Muscle of arm (tissue), 1 donor: ENCODE measurements at regions not wholly inside any gene's neighbourhood (a gene's known extent, or its start where the extent isn't known, plus 50 kb on each side); places are given as distances from the start of the nearest gene placed in this dataset.
"Not testable (repeated sequence)": the region's sequence is repeated elsewhere in the genome, so short reads cannot be mapped to it uniquely, and the experiment has no call there.

Experiments used
- DNase-seq: peaks from one replicate; pipeline ENCODE4 v3.0.0-alpha.2; 2013

GRCh38 chr9:24071716-24072115, 245.7 kb upstream of the ELAVL2 start:
- DNase-seq: peak; percentile 3

- peak; percentile 35 for DNase-seq
Observed at GRCh38 chr9:24071091-24071490, 245.1 kb upstream of the ELAVL2 start.

DNA sequence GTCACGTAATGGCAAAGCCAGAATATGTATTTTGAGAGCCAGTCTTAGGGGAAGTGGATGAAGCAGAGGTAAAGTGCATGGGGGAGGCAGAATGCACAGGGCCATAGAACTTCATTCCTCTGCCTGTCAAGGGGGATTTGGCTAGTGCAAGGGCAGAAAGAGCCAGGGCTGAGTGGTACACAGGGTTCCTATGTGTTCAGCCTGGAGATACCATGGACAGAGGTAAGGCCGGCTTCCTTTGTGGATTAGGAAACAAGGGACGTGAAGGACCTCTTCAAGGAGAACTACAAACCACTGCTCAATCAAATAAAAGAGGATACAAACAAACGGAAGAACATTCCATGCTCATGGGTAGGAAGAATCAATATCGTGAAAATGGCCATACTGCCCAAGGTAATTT, 241.1 kb upstream of the ELAVL2 start:
- DNase-seq: not testable (repeated sequence)

- DNase-seq: no peak
Observed at GRCh38 chr9:24059651-24060050, 233.6 kb upstream of the ELAVL2 start.

- DNase-seq: no peak
Observed at GRCh38 chr9:24051587-24051986, 225.5 kb upstream of the ELAVL2 start.

GRCh38 chr9:24050239-24050638, 224.2 kb upstream of the ELAVL2 start:
- DNase-seq: not testable (repeated sequence)

DNA sequence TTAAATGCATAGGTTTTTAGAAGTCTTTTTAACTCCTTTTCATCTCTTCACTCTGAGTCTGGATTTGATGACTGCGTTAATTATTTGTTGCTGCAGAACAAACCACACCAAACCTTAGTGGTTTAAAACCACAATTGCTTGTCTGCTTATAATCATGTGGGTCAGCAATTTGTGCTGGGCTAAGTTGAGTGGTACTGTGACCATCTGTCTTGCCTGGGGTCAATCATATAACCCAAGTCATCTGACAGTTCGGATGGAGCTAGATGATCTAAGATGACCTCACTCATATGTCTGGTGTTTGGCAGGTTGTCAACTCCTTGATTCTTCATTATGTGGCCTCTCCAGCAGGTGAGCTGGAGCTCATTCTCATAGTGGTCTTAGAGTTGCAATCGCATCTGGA, 219.1 kb upstream of the ELAVL2 start:
- DNase-seq: no peak

DNA sequence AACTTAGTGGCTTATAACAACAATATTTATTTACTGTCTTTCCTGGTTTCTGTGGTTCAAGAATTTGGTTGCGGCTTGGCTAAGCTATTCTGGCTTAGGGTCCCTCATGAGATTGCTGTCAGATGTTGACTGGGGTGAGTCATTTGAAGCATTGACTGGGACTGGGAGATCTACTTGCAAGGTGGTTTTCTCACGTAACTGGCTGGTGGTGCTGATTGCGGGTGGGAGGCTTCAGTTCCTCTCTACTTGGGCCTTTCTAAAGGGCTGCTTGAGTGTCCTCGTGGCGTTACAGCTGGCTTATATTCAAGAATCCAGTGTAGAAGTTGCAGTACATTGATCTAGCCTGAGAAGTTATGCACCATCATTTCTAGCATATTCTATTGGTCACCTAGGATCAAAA, 218.5 kb upstream of the ELAVL2 start:
- DNase-seq: no peak

GRCh38 chr9:24041160-24041690, 215.2 kb upstream of the ELAVL2 start:
- no peak for DNase-seq

GRCh38 chr9:24036459-24036858, 210.4 kb upstream of the ELAVL2 start:
- no peak for DNase-seq

DNA sequence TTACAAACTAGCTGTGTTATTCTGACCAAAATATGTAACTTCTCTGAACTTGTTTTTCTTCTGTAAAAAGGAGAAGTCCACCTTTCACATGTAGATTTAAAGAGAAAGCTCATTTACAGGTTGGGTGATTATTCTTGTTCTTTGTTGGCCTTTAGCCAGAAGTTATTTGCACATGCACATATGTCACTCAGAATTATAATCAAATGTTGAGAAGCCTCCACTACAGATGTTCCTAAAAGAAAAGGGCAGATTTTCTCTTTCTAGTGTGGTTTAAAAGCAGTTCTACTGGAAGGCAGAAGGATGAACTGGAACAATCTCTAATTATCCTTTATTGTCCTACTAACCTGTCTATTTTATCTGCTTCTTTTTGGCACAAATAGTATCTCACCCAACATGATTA, 209.8 kb upstream of the ELAVL2 start:
- no peak for DNase-seq

DNA sequence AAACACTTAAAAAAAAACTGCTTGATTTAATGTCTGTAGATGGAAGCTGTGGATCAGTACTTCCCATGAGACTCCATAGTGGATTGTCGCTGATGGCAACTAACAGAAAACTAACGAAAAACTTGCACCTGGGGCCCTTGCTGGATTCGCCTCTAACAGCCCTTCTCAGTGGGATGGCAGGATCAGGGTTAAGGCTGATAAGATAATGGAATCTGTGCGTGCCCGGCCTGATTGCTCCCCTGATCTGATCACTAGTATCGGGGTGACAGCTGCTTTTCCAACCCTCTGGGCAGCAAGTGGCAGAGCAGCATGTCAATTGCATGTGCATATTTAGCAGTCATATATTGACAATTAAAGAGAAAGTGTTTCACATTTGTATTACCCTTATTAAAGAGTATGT, 185.8 kb upstream of the ELAVL2 start:
- no peak for DNase-seq

- DNase-seq: no peak
Observed at GRCh38 chr9:24011009-24011717, 185.1 kb upstream of the ELAVL2 start.

DNA sequence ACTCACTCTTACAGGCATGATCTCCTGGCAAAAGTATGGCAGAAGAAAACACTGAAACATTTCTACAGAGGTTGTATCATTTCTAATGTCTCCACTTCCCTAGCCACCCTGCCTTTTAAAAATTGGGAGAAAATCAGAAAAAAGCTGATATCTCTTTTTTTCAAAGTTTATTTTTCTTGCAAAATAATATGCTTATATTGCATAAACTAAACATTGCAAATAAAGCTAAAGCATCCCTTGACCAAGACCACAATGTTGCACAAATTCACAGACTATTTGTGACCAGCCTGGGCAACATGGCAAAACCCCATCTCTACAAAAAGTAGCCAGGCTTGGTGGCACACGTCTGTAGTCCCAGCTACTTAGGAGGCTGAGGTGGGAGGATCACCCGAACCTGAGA, 183.3 kb upstream of the ELAVL2 start:
- DNase-seq: no peak

DNA sequence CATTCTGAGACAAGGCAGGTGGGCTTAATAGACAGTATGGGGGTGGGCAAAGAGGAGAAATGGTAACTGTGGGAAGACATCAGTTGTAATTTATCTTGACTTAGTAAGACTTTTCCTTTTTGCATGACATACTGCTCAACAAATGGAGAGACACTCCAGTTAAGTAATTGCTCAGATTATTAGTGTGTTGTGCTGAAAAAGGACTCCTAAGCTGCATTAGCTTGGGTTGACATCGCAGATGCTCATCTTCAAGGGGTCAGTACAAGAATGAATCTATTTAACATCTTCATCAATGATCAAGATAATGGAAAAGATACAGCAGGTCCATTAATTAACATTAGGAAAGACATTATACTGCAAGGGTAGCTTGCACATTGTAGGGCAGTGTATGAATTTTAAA, 181.1 kb upstream of the ELAVL2 start:
- no peak for DNase-seq

- DNase-seq: not testable (repeated sequence)
Observed at GRCh38 chr9:23991874-23992273, 165.8 kb upstream of the ELAVL2 start.

- no peak for DNase-seq
Observed at GRCh38 chr9:23979491-23979890, 153.5 kb upstream of the ELAVL2 start.

GRCh38 chr9:23962101-23962500, 136.1 kb upstream of the ELAVL2 start:
- DNase-seq: no peak

- no peak for DNase-seq
Observed at GRCh38 chr9:23945897-23946296, 119.9 kb upstream of the ELAVL2 start.

- no peak for DNase-seq
Observed at GRCh38 chr9:23941051-23941450, 115.0 kb upstream of the ELAVL2 start.

DNA sequence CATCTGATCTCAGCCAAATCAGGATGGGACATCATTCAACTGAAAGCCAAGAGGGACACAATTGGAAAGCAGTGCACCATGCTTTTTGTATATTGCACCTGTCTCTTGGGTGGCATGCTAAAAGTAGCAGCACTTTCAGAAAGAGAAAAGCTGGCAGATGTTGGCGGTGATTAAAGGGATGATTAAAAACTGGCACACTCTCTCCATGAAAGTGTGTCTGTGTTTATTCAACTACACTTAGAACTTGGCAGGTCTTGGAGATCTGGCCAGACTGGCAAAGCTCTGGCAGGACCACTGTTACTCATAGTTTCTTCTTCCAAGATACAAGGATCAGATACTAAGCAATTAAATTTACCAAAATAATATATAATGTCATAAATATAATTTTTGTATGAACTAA, 112.9 kb upstream of the ELAVL2 start:
- no peak for DNase-seq

DNA sequence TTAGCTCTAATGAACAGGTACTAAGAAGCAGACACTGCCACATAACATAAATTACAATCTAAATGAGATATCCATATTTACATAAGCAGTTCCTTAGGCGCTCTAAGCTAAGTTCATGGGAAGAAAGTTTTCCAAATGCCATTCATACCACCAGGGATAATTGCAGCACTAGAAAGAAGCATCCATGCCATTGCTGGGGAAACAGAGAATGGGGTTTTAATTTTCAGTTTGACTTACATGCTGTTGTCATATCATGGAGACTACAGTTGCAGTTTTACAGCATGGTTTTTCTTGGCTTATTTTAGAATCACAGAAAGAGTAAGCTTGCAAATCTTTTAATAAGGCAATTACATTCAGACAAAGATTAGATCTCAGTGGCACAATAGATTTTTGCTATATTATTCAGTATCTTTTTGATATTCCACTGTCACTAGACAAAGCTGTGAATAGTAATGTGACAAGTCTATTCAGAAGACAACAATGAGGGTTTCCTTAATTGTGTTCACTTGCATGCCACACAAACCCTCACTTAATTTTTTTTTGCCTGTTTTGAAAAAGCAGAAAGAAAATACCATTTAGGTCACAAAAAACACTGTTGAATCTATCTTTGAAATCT, 108.4 kb upstream of the ELAVL2 start:
- no peak for DNase-seq

- DNase-seq: no peak
Observed at GRCh38 chr9:23933348-23933747, 107.3 kb upstream of the ELAVL2 start.

- DNase-seq: no peak
Observed at GRCh38 chr9:23926368-23926767, 100.3 kb upstream of the ELAVL2 start.
